ENCODE measurements at regions not wholly inside any gene's neighbourhood (a gene's known extent, or its start where the extent isn't known, plus 50 kb on each side); places are given as distances from the start of the nearest gene placed in this dataset.

- H3K4me2 ChIP-seq (ENCODE audit: insufficient read depth, low read length): no peak overlapping the region
- no peak for ATAC-seq (ENCODE audit: insufficient read depth, low read depth)
- TF ChIP-seq EZH2 (IDR thresholded peaks at IDR 0.05; ENCODE audit: borderline replicate concordance, low read depth, low read length, severe bottlenecking) (no peak), CTCF (IDR thresholded peaks at IDR 0.05; ENCODE audit: borderline replicate concordance, extremely low read depth, low read length, poor library complexity, severe bottlenecking) (no peak)
Observed at GRCh38 chr2:64930258-64930671, 58.9 kb upstream of the SLC1A4 start.

GRCh38 chr2:64931246-64932115 lies 57.7 kb upstream of the SLC1A4 start:
- TF ChIP-seq CTCF (IDR thresholded peaks at IDR 0.05; ENCODE audit: borderline replicate concordance, extremely low read depth, low read length, poor library complexity, severe bottlenecking) (no peak), EZH2 (IDR thresholded peaks at IDR 0.05; ENCODE audit: borderline replicate concordance, low read depth, low read length, severe bottlenecking) (no peak)
- Histone ChIP-seq H3K4me2 (ENCODE audit: insufficient read depth, low read length) (no peak overlapping the region), H3K79me2 (ENCODE audit: insufficient read depth, low read length) (no peaks in the 10 kb centered on the region), H3K27ac (ENCODE audit: low read length) (no peak overlapping the region), H3K4me3 (ENCODE audit: low read depth in 1 of 2, low read length in 2 of 2) (no peak overlapping the region), H2AFZ (ENCODE audit: low read depth, low read length) (no peak overlapping the region), H3K9me3 (ENCODE audit: insufficient read depth, low read length, severe bottlenecking) (peaks cover 2% of the 10 kb centered on the region), H3K27me3 (ENCODE audit: insufficient read depth, low read length, poor library complexity) (no peaks in the 10 kb centered on the region), H3K36me3 (ENCODE audit: insufficient read depth, low read length) (no peaks in the 10 kb centered on the region), H3K9ac (ENCODE audit: low read depth, low read length) (no peak overlapping the region), H4K20me1 (ENCODE audit: insufficient read depth, low read length) (no peaks in the 10 kb centered on the region), H3K4me1 (ENCODE audit: insufficient read depth, low read length) (no peaks in the 10 kb centered on the region)
- ATAC-seq (ENCODE audit: insufficient read depth, low read depth) (no peak), DNase-seq (no peak)

More at GRCh38 chr2:64930258-64930671, 58.9 kb upstream of the SLC1A4 start:
- H2AFZ ChIP-seq (ENCODE audit: low read depth, low read length): no peak overlapping the region
- H3K9ac ChIP-seq (ENCODE audit: low read depth, low read length): no peak overlapping the region
- H3K79me2 ChIP-seq (ENCODE audit: insufficient read depth, low read length): no peaks in the 10 kb centered on the region
- no peaks in the 10 kb centered on the region for H3K4me1 ChIP-seq (ENCODE audit: insufficient read depth, low read length)
- no peak overlapping the region for H3K27ac ChIP-seq (ENCODE audit: low read length)
- no peaks in the 10 kb centered on the region for H3K36me3 ChIP-seq (ENCODE audit: insufficient read depth, low read length)
- H3K27me3 ChIP-seq (ENCODE audit: insufficient read depth, low read length, poor library complexity): no peaks in the 10 kb centered on the region
- H4K20me1 ChIP-seq (ENCODE audit: insufficient read depth, low read length): no peaks in the 10 kb centered on the region
- no peak overlapping the region for H3K4me3 ChIP-seq (ENCODE audit: low read depth in 1 of 2, low read length in 2 of 2)
- no peaks in the 10 kb centered on the region for H3K9me3 ChIP-seq (ENCODE audit: insufficient read depth, low read length, severe bottlenecking)
- DNase-seq: no peak

- H4K20me1 ChIP-seq (ENCODE audit: insufficient read depth, low read length): no peaks in the 10 kb centered on the region
- no peak overlapping the region for H3K9ac ChIP-seq (ENCODE audit: low read depth, low read length)
- TF ChIP-seq CTCF (IDR thresholded peaks at IDR 0.05; ENCODE audit: borderline replicate concordance, extremely low read depth, low read length, poor library complexity, severe bottlenecking): no peak
- no peak for TF ChIP-seq EZH2 (IDR thresholded peaks at IDR 0.05; ENCODE audit: borderline replicate concordance, low read depth, low read length, severe bottlenecking)
- H3K4me2 ChIP-seq (ENCODE audit: insufficient read depth, low read length): no peak overlapping the region
- no peak for DNase-seq
- no peak overlapping the region for H3K27ac ChIP-seq (ENCODE audit: low read length)
- H3K27me3 ChIP-seq (ENCODE audit: insufficient read depth, low read length, poor library complexity): no peaks in the 10 kb centered on the region
- H2AFZ ChIP-seq (ENCODE audit: low read depth, low read length): no peak overlapping the region
- H3K9me3 ChIP-seq (ENCODE audit: insufficient read depth, low read length, severe bottlenecking): peaks cover 2% of the 10 kb centered on the region
- no peak for ATAC-seq (ENCODE audit: insufficient read depth, low read depth)
- H3K4me1 ChIP-seq (ENCODE audit: insufficient read depth, low read length): no peaks in the 10 kb centered on the region
- no peaks in the 10 kb centered on the region for H3K36me3 ChIP-seq (ENCODE audit: insufficient read depth, low read length)
- H3K4me3 ChIP-seq (ENCODE audit: low read depth in 1 of 2, low read length in 2 of 2): no peak overlapping the region
- H3K79me2 ChIP-seq (ENCODE audit: insufficient read depth, low read length): no peaks in the 10 kb centered on the region
Observed at GRCh38 chr2:64932116-64932370, 57.2 kb upstream of the SLC1A4 start.

Measured in DND-41 (cell line).